ENCODE measurements at regions not wholly inside any gene's neighbourhood (a gene's known extent, or its start where the extent isn't known, plus 50 kb on each side); places are given as distances from the start of the nearest gene placed in this dataset.
"Not testable (repeated sequence)": the region's sequence is repeated elsewhere in the genome, so short reads cannot be mapped to it uniquely, and the experiment has no call there.

- H3K79me2 ChIP-seq (ENCODE audit: insufficient read depth, low read length); CTCF ChIA-PET (ENCODE audit: low intra/inter-chr PET ratio, low total read pairs); H3K4me1 ChIP-seq (ENCODE audit: insufficient read depth, low read length); in situ Hi-C loops (cut with HindIII; ENCODE audit: extremely low pct_ligation_motif_present, low pct_unique_long_range_greater_than_20kb); DNase-seq (ENCODE audit: low spot score); POLR2A ChIA-PET; H3K4me3 ChIP-seq (replicated peaks in 1 of 3; ENCODE audit: insufficient read depth in 1 of 3, low read depth in 2 of 3, low read length in 3 of 3); H3K27ac ChIP-seq (ENCODE audit: extremely low read length, insufficient read depth, low read length); H4K20me1 ChIP-seq (ENCODE audit: insufficient read depth, low read length); H3K27me3 ChIP-seq (ENCODE audit: control insufficient read depth in 1 of 2, insufficient read depth in 2 of 2, low read length in 2 of 2); H2AFZ ChIP-seq (ENCODE audit: low read length); BruUV-seq (replicated peaks); H3K9me3 ChIP-seq (ENCODE audit: low read length); intact Hi-C loops (cut with micrococcal nuclease; ENCODE audit: unreplicated experiment); H3K9ac ChIP-seq (ENCODE audit: insufficient read depth, low read depth, low read length); FAIRE-seq; H3K4me2 ChIP-seq (ENCODE audit: low read depth, low read length); H3K36me3 ChIP-seq (replicated peaks in 1 of 2; ENCODE audit: control insufficient read depth in 1 of 2, insufficient read depth in 2 of 2, low read length in 2 of 2); ATAC-seq: not testable (repeated sequence)
- WGBS (ENCODE audit: low lambda C conversion rate), result 24% methylated on average over 3 of the region's 3 CpGs
Observed at GRCh38 chr4:121575392-121575791, 121.4 kb downstream of the ANXA5 start.

- H3K27me3 ChIP-seq (ENCODE audit: control insufficient read depth in 1 of 2, insufficient read depth in 2 of 2, low read length in 2 of 2), result no peaks in the 10 kb centered on the region
- H3K9me3 ChIP-seq (ENCODE audit: low read length), result no peaks in the 10 kb centered on the region
- ChIA-PET POLR2A (no interaction called here), CTCF (ENCODE audit: low intra/inter-chr PET ratio, low total read pairs) (no interaction called here)
- no peak overlapping the region for H2AFZ ChIP-seq (ENCODE audit: low read length)
- H3K9ac ChIP-seq (ENCODE audit: insufficient read depth, low read depth, low read length), result no peak overlapping the region
- no peak overlapping the region for H3K27ac ChIP-seq (ENCODE audit: extremely low read length, insufficient read depth, low read length)
- intact Hi-C loops (cut with micrococcal nuclease; ENCODE audit: unreplicated experiment) (no loop called here), in situ Hi-C loops (cut with HindIII; ENCODE audit: extremely low pct_ligation_motif_present, low pct_unique_long_range_greater_than_20kb) (no loop called here)
- H3K36me3 ChIP-seq (replicated peaks in 1 of 2; ENCODE audit: control insufficient read depth in 1 of 2, insufficient read depth in 2 of 2, low read length in 2 of 2), result no peaks in the 10 kb centered on the region
- no peaks in the 10 kb centered on the region for H3K4me1 ChIP-seq (ENCODE audit: insufficient read depth, low read length)
- no peak overlapping the region for H3K4me3 ChIP-seq (replicated peaks in 1 of 3; ENCODE audit: insufficient read depth in 1 of 3, low read depth in 2 of 3, low read length in 3 of 3)
- no peaks in the 10 kb centered on the region for H4K20me1 ChIP-seq (ENCODE audit: insufficient read depth, low read length)
- no TSS peak for BruUV-seq (replicated peaks)
- ATAC-seq (no peak), FAIRE-seq (no peak), DNase-seq (ENCODE audit: low spot score) (no peak)
- H3K79me2 ChIP-seq (ENCODE audit: insufficient read depth, low read length), result no peaks in the 10 kb centered on the region
- H3K4me2 ChIP-seq (ENCODE audit: low read depth, low read length), result no peak overlapping the region
- TF ChIP-seq FOXK2 (IDR thresholded peaks at IDR 0.05) (no peak), FIP1L1 (IDR thresholded peaks at IDR 0.05; ENCODE audit: borderline replicate concordance, insufficient read depth, low read depth, low read length) (no peak), CCAR2 (optimal IDR thresholded peaks at IDR 0.05; ENCODE audit: low read depth, low read length) (no peak), ZFY (CRISPR knock-in tag; IDR thresholded peaks at IDR 0.05) (no peak), EP300 (IDR thresholded peaks at IDR 0.05; ENCODE audit: low read depth in 2 of 2, low read length in 2 of 2) (no peak), EP300 (CRISPR knock-in tag; IDR thresholded peaks at IDR 0.05; ENCODE audit: borderline replicate concordance) (no peak), RNF2 (conservative IDR thresholded peaks at IDR 0.05; ENCODE audit: low read depth) (no peak), THYN1 (CRISPR knock-in tag; IDR thresholded peaks at IDR 0.05; ENCODE audit: borderline replicate concordance, low read depth) (no peak), ZNF564 (CRISPR knock-in tag; IDR thresholded peaks at IDR 0.05) (no peak), RORA (CRISPR knock-in tag; IDR thresholded peaks at IDR 0.05) (no peak), HDAC6 (IDR thresholded peaks at IDR 0.05; ENCODE audit: low read depth, low read length) (no peak), SOX6 (IDR thresholded peaks at IDR 0.05) (no peak), SOX6 (CRISPR knock-in tag; IDR thresholded peaks at IDR 0.05) (no peak)
- TF ChIP-seq, protein P1, sequence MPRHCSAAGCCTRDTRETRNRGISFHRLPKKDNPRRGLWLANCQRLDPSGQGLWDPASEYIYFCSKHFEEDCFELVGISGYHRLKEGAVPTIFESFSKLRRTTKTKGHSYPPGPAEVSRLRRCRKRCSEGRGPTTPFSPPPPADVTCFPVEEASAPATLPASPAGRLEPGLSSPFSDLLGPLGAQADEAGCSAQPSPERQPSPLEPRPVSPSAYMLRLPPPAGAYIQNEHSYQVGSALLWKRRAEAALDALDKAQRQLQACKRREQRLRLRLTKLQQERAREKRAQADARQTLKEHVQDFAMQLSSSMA (CRISPR knock-in tag; IDR thresholded peaks at IDR 0.05), result no peak
Observed at GRCh38 chr4:121574618-121575017, 122.2 kb downstream of the ANXA5 start.
